Testis (tissue), 2 donors: ENCODE measurements at regions not wholly inside any gene's neighbourhood (a gene's known extent, or its start where the extent isn't known, plus 50 kb on each side); places are given as distances from the start of the nearest gene placed in this dataset.

Experiments used
- CTCF ChIP-seq, 3 experiments: fragments of 450-650 bp in 2 of 3; fragments of 200-600 bp in 1 of 3; sonication (generic) in 1 of 3; IDR thresholded peaks; one replicate each; pipeline ENCODE4 v1.5.1; 2016 to 2019; ENCODE audit warnings: antibody characterized with exemption in 3 of 3, mild to moderate bottlenecking in 2 of 3, moderate library complexity in 1 of 3
- POLR2A ChIP-seq: fragments of 450-650 bp; IDR thresholded peaks from one replicate; pipeline ENCODE4 v1.6.1; 2017; ENCODE audit warnings: antibody characterized with exemption, mild to moderate bottlenecking, moderate library complexity

GRCh38 chr6:120254651-120255050, 905.1 kb upstream of the MAN1A1 start:
- no peak for TF ChIP-seq CTCF (IDR thresholded peaks at IDR 0.05)
- TF ChIP-seq POLR2A: no peak
